GM23338 (cell line): ENCODE measurements at regions not wholly inside any gene's neighbourhood (a gene's known extent, or its start where the extent isn't known, plus 50 kb on each side); places are given as distances from the start of the nearest gene placed in this dataset.

Source experiments
- ATAC-seq: fragments of 200-7000 bp; cut with Tn5 transposase; 3 replicates; pipeline ENCODE4 v1.9.1; 2020
- DNase-seq: peaks from one replicate; pipeline ENCODE4 v3.0.0-alpha.2; 2015; ENCODE audit warnings: low spot score
- H2AFZ ChIP-seq: fragments of 200-600 bp; sonication (generic); 2 replicates; pipeline ENCODE4 v1.8.0; 2016; ENCODE audit warnings: antibody characterized with exemption, mild to moderate bottlenecking, moderate library complexity
- H3F3A ChIP-seq: fragments of 200-600 bp; sonication (generic); replicated peaks from 2 replicates; pipeline ENCODE4 v1.8.0; 2017; ENCODE audit warnings: antibody characterized with exemption, mixed run types, low read depth
- H3K27ac ChIP-seq: fragments of 200-600 bp; sonication (generic); 2 replicates; pipeline ENCODE4 v1.6.1; 2016; ENCODE audit warnings: low read depth
- H3K27me3 ChIP-seq: fragments of 200-600 bp; sonication (generic); 2 replicates; pipeline ENCODE4 v1.8.0; 2016; ENCODE audit warnings: mild to moderate bottlenecking, mixed run types, moderate library complexity; ENCODE audit not compliant: insufficient read depth
- H3K36me3 ChIP-seq: fragments of 200-600 bp; sonication (generic); 2 replicates; pipeline ENCODE4 v1.8.0; 2016; ENCODE audit warnings: mild to moderate bottlenecking; ENCODE audit not compliant: insufficient read depth
- H3K4me1 ChIP-seq: fragments of 200-600 bp; sonication (generic); 2 replicates; pipeline ENCODE4 v1.8.0; 2016; ENCODE audit warnings: mild to moderate bottlenecking, moderate library complexity; ENCODE audit not compliant: insufficient read depth
- H3K4me2 ChIP-seq: fragments of 200-600 bp; sonication (generic); 2 replicates; pipeline ENCODE4 v1.7.1; 2017; ENCODE audit warnings: mixed run types
- H3K4me3 ChIP-seq: fragments of 200-600 bp; sonication (generic); 2 replicates; pipeline ENCODE4 v1.6.1; 2016; ENCODE audit warnings: mixed run types
- H3K79me2 ChIP-seq: fragments of 200-600 bp; sonication (generic); replicated peaks from 2 replicates; pipeline ENCODE4 v1.8.0; 2017; ENCODE audit warnings: mild to moderate bottlenecking; ENCODE audit not compliant: insufficient read depth
- H3K9me2 ChIP-seq: fragments of 200-600 bp; sonication (generic); 2 replicates; pipeline ENCODE4 v1.8.0; 2017; ENCODE audit not compliant: insufficient read depth
- H4K20me1 ChIP-seq: fragments of 200-600 bp; sonication (generic); replicated peaks from 2 replicates; pipeline ENCODE4 v1.8.0; 2017; ENCODE audit warnings: mild to moderate bottlenecking; ENCODE audit not compliant: insufficient read depth
- H3K27ac Mint-ChIP-seq: 2 replicates; pipeline ENCODE4 v1.8.0; 2020; ENCODE audit warnings: inconsistent platforms, mild to moderate bottlenecking, moderate library complexity, mixed read lengths
- H3K27me3 Mint-ChIP-seq: 3 replicates; pipeline ENCODE4 v1.8.0; 2022; ENCODE audit warnings: low read depth, mild to moderate bottlenecking, moderate library complexity, mixed read lengths, inconsistent platforms; ENCODE audit not compliant: insufficient read depth, poor library complexity
- H3K36me3 Mint-ChIP-seq: 3 replicates; pipeline ENCODE4 v1.8.0; 2021; ENCODE audit warnings: low read depth, mild to moderate bottlenecking, inconsistent platforms, moderate library complexity, mixed read lengths
- H3K4me1 Mint-ChIP-seq: 3 replicates; pipeline ENCODE4 v1.8.0; 2020; ENCODE audit warnings: mild to moderate bottlenecking, inconsistent platforms, mixed read lengths
- H3K4me3 Mint-ChIP-seq: 3 replicates; pipeline ENCODE4 v1.8.0; 2021; ENCODE audit warnings: moderate library complexity, mild to moderate bottlenecking, inconsistent platforms, mixed read lengths
- H3K9me3 Mint-ChIP-seq: 3 replicates; pipeline ENCODE4 v1.8.0; 2020; ENCODE audit warnings: moderate library complexity, mild to moderate bottlenecking, inconsistent platforms, mixed read lengths
- CTCF ChIP-seq, 2 experiments: fragments of 200-600 bp in 1 of 2; sonication (generic) in 1 of 2; conservative IDR thresholded peaks; 2 replicates each; pipeline versions ENCODE4 v1.5.1 to v1.6.1; 2016 to 2017; ENCODE audit warnings: antibody characterized with exemption in 2 of 2, low read depth in 2 of 2, mild to moderate bottlenecking in 2 of 2, moderate library complexity in 1 of 2
- JUNB ChIP-seq: IDR thresholded peaks from one replicate; pipeline ENCODE4 v1.6.1; 2016; ENCODE audit warnings: antibody characterized with exemption; ENCODE audit not compliant: unreplicated experiment
- STAT1 ChIP-seq: IDR thresholded peaks from one replicate; pipeline ENCODE4 v1.6.1; 2016; ENCODE audit warnings: antibody characterized with exemption; ENCODE audit not compliant: unreplicated experiment
- ZNF114 ChIP-seq: fragments of 250-450 bp; sonication (Bioruptor Pico); IDR thresholded peaks from 2 replicates; pipeline ENCODE4 v1.5.0; 2020; ENCODE audit warnings: mild to moderate bottlenecking, moderate library complexity
- ZNF331 ChIP-seq: fragments of 250-450 bp; sonication (Bioruptor Pico); IDR thresholded peaks from 2 replicates; pipeline ENCODE4 v1.5.0; 2020; ENCODE audit warnings: low read depth, mild to moderate bottlenecking, moderate library complexity
- ZNF462 ChIP-seq: fragments of 250-450 bp; sonication (Bioruptor Pico); IDR thresholded peaks from 2 replicates; pipeline ENCODE4 v1.5.0; 2020; ENCODE audit warnings: mild to moderate bottlenecking, moderate library complexity
- TF ChIP-seq, protein P1 (sequence below): IDR thresholded peaks from 2 replicates; pipeline ENCODE4 v1.6.1; 2016; ENCODE audit warnings: antibody characterized with exemption

DNA sequence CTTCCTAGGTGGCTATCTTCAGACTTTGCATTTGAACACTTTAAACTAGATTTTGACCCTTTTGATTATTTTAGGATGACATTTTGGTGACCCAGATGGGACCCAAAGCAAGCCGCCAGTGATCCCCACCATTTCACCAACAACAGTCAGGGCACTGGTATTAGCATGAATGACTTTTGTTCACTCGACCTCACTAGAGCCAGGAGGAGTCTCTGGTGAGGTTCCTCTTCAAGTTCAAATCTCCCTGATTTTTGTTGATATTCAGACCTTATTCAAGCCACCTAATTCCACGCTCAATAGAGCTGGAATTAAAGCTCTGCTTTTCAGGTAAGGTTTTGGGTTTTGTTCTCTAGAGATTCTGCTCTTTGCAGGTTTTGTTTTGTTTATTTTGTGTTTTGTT, 202.3 kb downstream of the MREG start:
- Histone ChIP-seq H3K4me2 (no peak overlapping the region), H4K20me1 (no peaks in the 10 kb centered on the region), H3K27ac (no peak overlapping the region), H2AFZ (no peak overlapping the region), H3K36me3 (no peaks in the 10 kb centered on the region; the same call in 1 of the 2 replicates), H3K9me2 (0 out of 2 replicates have a peak, but pooled peaks cover 4% of the 10 kb centered on the region), H3K79me2 (no peaks in the 10 kb centered on the region), H3F3A (no peaks in the 10 kb centered on the region), H3K27me3 (no peaks in the 10 kb centered on the region), H3K4me1 (peaks cover 9% of the 10 kb centered on the region; the same call in 1 of the 2 replicates), H3K4me3 (no peak overlapping the region)
- no peak for ATAC-seq
- TF ChIP-seq JUNB (no peak), ZNF331 (no peak), ZNF114 (CRISPR knock-in tag) (no peak), CTCF (conservative IDR thresholded peaks at IDR 0.05; ENCODE audit: low read depth in 2 of 2) (no peak), ZNF462 (CRISPR knock-in tag) (no peak), STAT1 (no peak)
- TF ChIP-seq, protein P1, sequence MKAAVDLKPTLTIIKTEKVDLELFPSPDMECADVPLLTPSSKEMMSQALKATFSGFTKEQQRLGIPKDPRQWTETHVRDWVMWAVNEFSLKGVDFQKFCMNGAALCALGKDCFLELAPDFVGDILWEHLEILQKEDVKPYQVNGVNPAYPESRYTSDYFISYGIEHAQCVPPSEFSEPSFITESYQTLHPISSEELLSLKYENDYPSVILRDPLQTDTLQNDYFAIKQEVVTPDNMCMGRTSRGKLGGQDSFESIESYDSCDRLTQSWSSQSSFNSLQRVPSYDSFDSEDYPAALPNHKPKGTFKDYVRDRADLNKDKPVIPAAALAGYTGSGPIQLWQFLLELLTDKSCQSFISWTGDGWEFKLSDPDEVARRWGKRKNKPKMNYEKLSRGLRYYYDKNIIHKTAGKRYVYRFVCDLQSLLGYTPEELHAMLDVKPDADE: no peak
- Mint-ChIP-seq H3K4me1 (peaks cover 18% of the 10 kb centered on the region), H3K36me3 (no peaks in the 10 kb centered on the region), H3K9me3 (no peaks in the 10 kb centered on the region), H3K4me3 (no peak overlapping the region), H3K27ac (no peak overlapping the region), H3K27me3 (no peaks in the 10 kb centered on the region)
- no peak for DNase-seq
